GM23248 (cell line): ENCODE measurements at regions not wholly inside any gene's neighbourhood (a gene's known extent, or its start where the extent isn't known, plus 50 kb on each side); places are given as distances from the start of the nearest gene placed in this dataset.
"Not testable (repeated sequence)": the region's sequence is repeated elsewhere in the genome, so short reads cannot be mapped to it uniquely, and the experiment has no call there.

Experiments used
- EZH2 ChIP-seq: fragments of 200-600 bp; sonication (generic); IDR thresholded peaks from 2 replicates; pipeline ENCODE4 v1.6.1; 2018; ENCODE audit warnings: antibody characterized with exemption, mild to moderate bottlenecking; ENCODE audit not compliant: insufficient read depth, poor library complexity, severe bottlenecking
- EZH2phosphoT487 ChIP-seq: fragments of 200-600 bp; sonication (generic); IDR thresholded peaks from 2 replicates; pipeline ENCODE4 v1.6.1; 2018; ENCODE audit warnings: antibody characterized with exemption, moderate library complexity, mild to moderate bottlenecking, low read depth; ENCODE audit not compliant: insufficient read depth

GRCh38 chr5:86287437-86287836 lies 330.3 kb upstream of the COX7C start:
- not testable (repeated sequence) for TF ChIP-seq EZH2, EZH2phosphoT487
